Endothelial cell of umbilical vein (primary cell): ENCODE measurements at regions not wholly inside any gene's neighbourhood (a gene's known extent, or its start where the extent isn't known, plus 50 kb on each side); places are given as distances from the start of the nearest gene placed in this dataset.

ENCODE experiments used
- CTCF ChIP-seq, 2 donors: IDR thresholded peaks; 1 replicate in 1 of 2; 2 replicates in 1 of 2; pipeline ENCODE4 v1.5.1; 2011; ENCODE audit warnings: low read length in 2 of 2, mild to moderate bottlenecking in 2 of 2, moderate library complexity in 2 of 2, control low read depth in 1 of 2, inconsistent platforms in 1 of 2, low read depth in 1 of 2; ENCODE audit not compliant: insufficient read depth in 1 of 2; ENCODE audit errors: extremely low read depth in 1 of 2
- MAX ChIP-seq: IDR thresholded peaks from 2 replicates; pipeline ENCODE4 v1.6.1; 2011; ENCODE audit not compliant: insufficient read depth, insufficient read length

- no peak for TF ChIP-seq MAX
- no peak for TF ChIP-seq CTCF (IDR thresholded peaks at IDR 0.05; ENCODE audit: extremely low read depth in 1 of 2, insufficient read depth in 1 of 2, low read depth in 1 of 2, low read length in 2 of 2)
Observed at GRCh38 chr3:82229397-82229796, 468.0 kb upstream of the GBE1 start.
